K562 (cell line): ENCODE measurements at regions not wholly inside any gene's neighbourhood (a gene's known extent, or its start where the extent isn't known, plus 50 kb on each side); places are given as distances from the start of the nearest gene placed in this dataset.

ENCODE experiments used
- ATAC-seq: fragments of 200-7000 bp; cut with Tn5 transposase; 3 replicates; pipeline ENCODE4 v1.9.1; 2020; ENCODE audit warnings: moderate library complexity
- BruUV-seq: library from RNA; stranded (reverse); fragments of 400-500 nt; replicated peaks from 2 replicates; lab custom pipeline; 2021; lab: Mats Ljungman, UMichigan
- CTCF ChIA-PET: fragments of 300-600 bp; formaldehyde crosslinking; extraction: SDS; loops from one replicate; lab custom pipeline; 2021; ENCODE audit warnings: low intra/inter-chr PET ratio; lab: Yijun Ruan, JAX
- POLR2A ChIA-PET: fragments of 300-600, 350-650 bp; sonication (Branson Sonifier 250); formaldehyde crosslinking; extraction: SDS; loops from one replicate; lab custom pipeline; 2021; ENCODE audit warnings: antibody characterized with exemption, inconsistent platforms; lab: Yijun Ruan, JAX
- DNase-seq, 4 experiments: peaks; one replicate each; pipeline versions ENCODE4 v3.0.0 to v3.0.0-alpha.2; 2011 to 2018; ENCODE audit warnings: low spot score in 3 of 4, mixed read lengths in 3 of 4; ENCODE audit errors: extremely low read depth in 1 of 4
- FAIRE-seq: peaks from 2 replicates; lab custom pipeline; 2011; peaks lifted over from hg19 to GRCh38; lab: Jason Lieb, UNC
- H2AFZ ChIP-seq: 2 replicates; pipeline ENCODE4 v1.6.0; 2011; ENCODE audit warnings: low read depth, low read length, control low read depth, inconsistent platforms
- H3K27ac ChIP-seq: fragments of 200-600 bp; 3 replicates; pipeline ENCODE4 v1.8.0; 2011; ENCODE audit warnings: low read depth, mild to moderate bottlenecking, control low read depth, inconsistent platforms, low read length, moderate library complexity, mixed read lengths; ENCODE audit errors: extremely low read depth
- H3K27me3 ChIP-seq, 2 experiments: fragments of 300-600 bp in 1 of 2; 2 replicates in 1 of 2; 3 replicates in 1 of 2; pipeline versions ENCODE4 v1.6.0 to v1.8.0; 2011; ENCODE audit warnings: inconsistent platforms in 2 of 2, low read length in 2 of 2, mild to moderate bottlenecking in 1 of 2, mixed read lengths in 1 of 2, moderate library complexity in 1 of 2; ENCODE audit not compliant: control insufficient read depth in 2 of 2, insufficient read depth in 2 of 2
- H3K36me3 ChIP-seq: fragments of 300-600 bp; 3 replicates; pipeline ENCODE4 v1.8.0; 2011; ENCODE audit warnings: mild to moderate bottlenecking, low read length, inconsistent platforms; ENCODE audit not compliant: control insufficient read depth, insufficient read depth
- H3K4me1 ChIP-seq, 2 experiments: fragments of 200-600 bp in 1 of 2; replicated peaks in 1 of 2; 2 replicates in 1 of 2; 3 replicates in 1 of 2; pipeline versions ENCODE4 v1.5.1 to v1.8.0; 2011; ENCODE audit warnings: inconsistent platforms in 2 of 2, low read length in 2 of 2, mild to moderate bottlenecking in 1 of 2, mixed read lengths in 1 of 2, moderate library complexity in 1 of 2; ENCODE audit not compliant: control insufficient read depth in 2 of 2, insufficient read depth in 2 of 2
- H3K4me2 ChIP-seq: 2 replicates; pipeline ENCODE4 v1.6.1; 2011; ENCODE audit warnings: low read length, control low read depth, inconsistent platforms, mixed read lengths; ENCODE audit not compliant: insufficient read depth
- H3K4me3 ChIP-seq: fragments of 200-600 bp; sonication (generic), shearing (Covaris generic); 2 replicates; pipeline ENCODE4 v1.5.1; 2016; ENCODE audit warnings: control low read depth, inconsistent platforms
- H3K79me2 ChIP-seq: fragments of 200-600 bp; 3 replicates; pipeline ENCODE4 v1.8.0; 2011; ENCODE audit warnings: low read length, inconsistent platforms; ENCODE audit not compliant: control insufficient read depth, insufficient read depth
- H3K9ac ChIP-seq, 2 experiments: 2 replicates each; pipeline versions ENCODE4 v1.6.0 to v1.6.1; 2011; ENCODE audit warnings: low read depth in 2 of 2, low read length in 2 of 2, control low read depth in 1 of 2, inconsistent platforms in 1 of 2, mild to moderate bottlenecking in 1 of 2, mixed read lengths in 1 of 2; ENCODE audit not compliant: insufficient read depth in 1 of 2
- H3K9me1 ChIP-seq: one replicate; pipeline ENCODE4 v1.6.0; 2011; ENCODE audit warnings: inconsistent platforms, mild to moderate bottlenecking, low read length, moderate library complexity; ENCODE audit not compliant: control insufficient read depth, insufficient read depth
- H3K9me3 ChIP-seq: replicated peaks from 2 replicates; pipeline ENCODE4 v1.5.1; 2011; ENCODE audit warnings: low read depth, low read length, inconsistent platforms; ENCODE audit not compliant: control insufficient read depth, insufficient read depth
- H4K20me1 ChIP-seq: replicated peaks from 2 replicates; pipeline ENCODE4 v1.6.1; 2011; ENCODE audit warnings: low read length, inconsistent platforms, mixed read lengths; ENCODE audit not compliant: control insufficient read depth, insufficient read depth
- CBX1 ChIP-seq: sonication (generic); IDR thresholded peaks from 2 replicates; pipeline ENCODE4 v1.6.1; 2016; ENCODE audit warnings: antibody characterized with exemption, low read depth, mild to moderate bottlenecking
- POLR2H ChIP-seq: IDR thresholded peaks from 2 replicates; pipeline ENCODE4 v1.6.1; 2016; ENCODE audit warnings: missing genetic modification characterization, low read depth, mild to moderate bottlenecking, control low read depth, missing compliant biosample characterization, moderate library complexity
- WGBS: fragments of 100-300 bp; shearing (Covaris generic); methylation state at CpG from one replicate; pipeline ENCODE4 v1.1.6; 2016; ENCODE audit warnings: low coverage, mixed read lengths; ENCODE audit not compliant: insufficient coverage; ENCODE audit errors: missing lambda C conversion rate; 5-methylcytosine and 5-hydroxymethylcytosine counted together
- in situ Hi-C: fragments of 300-500 bp; cut with MboI; formaldehyde crosslinking; loops from 4 replicates; pipeline ENCODE4 v1.15.0; 2018; ENCODE audit warnings: inconsistent platforms, mixed read lengths
- intact Hi-C: fragments of 100-400 bp; cut with micrococcal nuclease; formaldehyde crosslinking; loops from 2 replicates; pipeline ENCODE4 v1.14.2; 2022
- TF ChIP-seq, protein P1 (sequence below): fragments of 450-650 bp; IDR thresholded peaks from 2 replicates; pipeline ENCODE4 v1.6.1; 2018; ENCODE audit not compliant: partially characterized antibody

DNA sequence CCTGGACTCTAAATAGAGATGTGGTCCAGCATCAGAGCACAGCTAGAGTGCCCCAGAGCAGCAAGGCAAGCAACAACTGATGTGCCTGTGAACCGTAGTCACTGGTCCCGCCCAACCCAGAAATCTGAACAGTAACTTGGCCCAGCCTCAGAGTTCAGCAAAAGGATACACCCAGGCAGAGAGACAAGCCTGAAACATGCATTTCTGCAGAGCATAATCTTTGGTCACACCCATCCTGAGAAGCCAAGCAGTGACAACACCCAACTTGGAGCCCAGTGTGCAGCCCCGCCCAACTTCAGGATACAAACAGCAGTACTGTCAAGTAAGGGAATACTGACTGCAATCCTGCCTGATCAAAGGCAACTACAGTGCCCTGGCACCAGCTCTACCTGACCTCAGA is 57.2 kb upstream of the PHF6 start:
- Histone ChIP-seq H3K9ac (no peak overlapping the region), H3K4me1 (no peaks in the 10 kb centered on the region), H3K9me1 (no peaks in the 10 kb centered on the region), H3K36me3 (no peaks in the 10 kb centered on the region), H2AFZ (no peak overlapping the region), H3K9me3 (no peaks in the 10 kb centered on the region; the same call in 1 of the 2 replicates), H3K27me3 (no peaks in the 10 kb centered on the region), H3K79me2 (no peaks in the 10 kb centered on the region)
- BruUV-seq = no TSS peak
- intact Hi-C loops = no loop called here
- 0% methylated on average over 3 of the region's 3 CpGs for WGBS
- in situ Hi-C loops = no loop called here
- no peak for FAIRE-seq
- ATAC-seq = no peak
- TF ChIP-seq, protein P1, sequence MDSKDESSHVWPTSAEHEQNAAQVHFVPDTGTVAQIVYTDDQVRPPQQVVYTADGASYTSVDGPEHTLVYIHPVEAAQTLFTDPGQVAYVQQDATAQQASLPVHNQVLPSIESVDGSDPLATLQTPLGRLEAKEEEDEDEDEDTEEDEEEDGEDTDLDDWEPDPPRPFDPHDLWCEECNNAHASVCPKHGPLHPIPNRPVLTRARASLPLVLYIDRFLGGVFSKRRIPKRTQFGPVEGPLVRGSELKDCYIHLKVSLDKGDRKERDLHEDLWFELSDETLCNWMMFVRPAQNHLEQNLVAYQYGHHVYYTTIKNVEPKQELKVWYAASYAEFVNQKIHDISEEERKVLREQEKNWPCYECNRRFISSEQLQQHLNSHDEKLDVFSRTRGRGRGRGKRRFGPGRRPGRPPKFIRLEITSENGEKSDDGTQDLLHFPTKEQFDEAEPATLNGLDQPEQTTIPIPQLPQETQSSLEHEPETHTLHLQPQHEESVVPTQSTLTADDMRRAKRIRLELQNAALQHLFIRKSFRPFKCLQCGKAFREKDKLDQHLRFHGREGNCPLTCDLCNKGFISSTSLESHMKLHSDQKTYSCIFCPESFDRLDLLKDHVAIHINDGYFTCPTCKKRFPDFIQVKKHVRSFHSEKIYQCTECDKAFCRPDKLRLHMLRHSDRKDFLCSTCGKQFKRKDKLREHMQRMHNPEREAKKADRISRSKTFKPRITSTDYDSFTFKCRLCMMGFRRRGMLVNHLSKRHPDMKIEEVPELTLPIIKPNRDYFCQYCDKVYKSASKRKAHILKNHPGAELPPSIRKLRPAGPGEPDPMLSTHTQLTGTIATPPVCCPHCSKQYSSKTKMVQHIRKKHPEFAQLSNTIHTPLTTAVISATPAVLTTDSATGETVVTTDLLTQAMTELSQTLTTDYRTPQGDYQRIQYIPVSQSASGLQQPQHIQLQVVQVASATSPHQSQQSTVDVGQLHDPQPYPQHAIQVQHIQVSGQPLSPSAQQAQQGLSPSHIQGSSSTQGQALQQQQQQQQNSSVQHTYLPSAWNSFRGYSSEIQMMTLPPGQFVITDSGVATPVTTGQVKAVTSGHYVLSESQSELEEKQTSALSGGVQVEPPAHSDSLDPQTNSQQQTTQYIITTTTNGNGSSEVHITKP = no peak
- TF ChIP-seq POLR2H (tag) (no peak), CBX1 (no peak)
- TF ChIP-seq, all 486 proteins: peak for 0
- ChIA-PET CTCF (no interaction called here), POLR2A (no interaction called here)
- DNase-seq = peak in 1 of 4 experiments; percentile 6
- Histone ChIP-seq H3K4me3 (no peak overlapping the region), H4K20me1 (no peaks in the 10 kb centered on the region), H3K4me2 (no peak overlapping the region), H3K27ac (no peak overlapping the region)
